ENCODE measurements at regions not wholly inside any gene's neighbourhood (a gene's known extent, or its start where the extent isn't known, plus 50 kb on each side); places are given as distances from the start of the nearest gene placed in this dataset.

DNA sequence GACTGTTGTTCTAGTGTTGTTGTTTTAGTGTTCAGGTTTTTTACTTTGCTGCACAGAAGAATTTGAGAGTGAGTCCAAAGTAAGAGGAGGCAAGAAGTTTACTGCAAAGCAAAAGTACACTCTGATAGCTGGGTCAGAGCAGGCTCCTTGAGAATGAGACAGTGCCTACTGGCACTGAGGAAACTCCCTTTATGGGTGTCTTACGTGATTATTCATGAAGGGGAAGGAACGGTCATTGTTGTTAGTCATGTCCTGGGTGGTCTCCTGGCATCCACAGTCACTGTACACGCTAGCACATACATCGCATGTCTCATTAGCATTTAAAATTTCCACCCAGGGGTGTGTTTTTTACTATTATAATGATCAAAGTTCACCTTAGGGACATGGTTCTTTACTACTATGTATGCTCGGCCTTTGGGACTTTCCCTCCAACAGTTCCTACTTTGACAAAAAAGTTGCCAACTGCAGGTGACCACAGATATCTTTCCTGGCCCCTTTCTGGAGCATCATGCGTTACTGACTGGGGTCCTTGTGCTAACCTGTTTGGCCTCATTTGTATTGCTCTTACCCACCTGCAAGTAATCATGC lies 688.9 kb upstream of the AMOT start:
- Mint-ChIP-seq H3K9me3 (no peaks in the 10 kb centered on the region), H3K27me3 (peaks cover 0 to 8% of the 10 kb centered on the region in 2 donors), H3K4me1 (no peaks in the 10 kb centered on the region), H3K4me3 (no peak overlapping the region), H3K27ac (no peak overlapping the region), H3K36me3 (no peaks in the 10 kb centered on the region)
- Histone ChIP-seq H3K36me3 (ENCODE audit: control insufficient read depth in 2 of 2, extremely low read depth in 1 of 2, insufficient read depth in 1 of 2, low read length in 1 of 2) (no peaks in the 10 kb centered on the region), H3K4me1 (ENCODE audit: control insufficient read depth in 1 of 2, extremely low read depth in 1 of 2, insufficient read depth in 2 of 2, low read length in 2 of 2) (no peaks in the 10 kb centered on the region), H3K27ac (ENCODE audit: low read length) (no peak overlapping the region), H3K4me3 (ENCODE audit: control insufficient read depth in 1 of 2, extremely low read depth in 1 of 2, low read length in 1 of 2) (no peak overlapping the region), H3K9me3 (no peaks in the 10 kb centered on the region), H3K27me3 (replicated peaks in 1 of 2; ENCODE audit: control insufficient read depth in 2 of 2, extremely low read depth in 1 of 2, insufficient read depth in 2 of 2, low read length in 1 of 2) (no peaks in the 10 kb centered on the region)
- no CpG with 5 or more reads among the region's 6 CpGs for WGBS (ENCODE audit: insufficient coverage)
- ChIA-PET POLR2A (no interaction called here), CTCF (no interaction called here)
- DNase-seq, result no peak
- ATAC-seq (replicated peaks in 1 of 4), result no peak

DNA sequence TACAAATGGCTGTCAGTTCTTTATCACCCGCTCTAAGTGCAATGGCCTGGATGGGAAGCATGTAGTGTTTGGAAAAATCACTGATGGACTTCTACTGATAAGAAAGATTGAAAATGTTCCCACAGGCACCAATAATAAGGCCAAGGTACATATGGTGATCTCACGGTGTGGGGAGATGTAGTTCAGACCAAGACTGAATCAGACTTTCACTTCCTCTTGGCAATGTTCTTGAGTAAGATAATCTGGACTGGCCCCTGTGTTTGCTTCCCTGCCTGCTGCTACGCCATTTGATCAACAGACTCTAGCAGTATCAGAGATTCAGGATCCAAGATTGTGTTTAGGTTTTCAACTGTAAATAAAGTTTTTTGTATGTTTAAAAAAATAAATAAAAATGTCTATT lies 682.2 kb upstream of the AMOT start:
- H3K9me3 ChIP-seq, result no peaks in the 10 kb centered on the region
- Mint-ChIP-seq H3K4me3 (no peak overlapping the region), H3K9me3 (peaks cover 0 to 4% (median 0%) of the 10 kb centered on the region in 3 donors), H3K4me1 (no peaks in the 10 kb centered on the region), H3K27me3 (peaks cover 0 to 10% of the 10 kb centered on the region in 2 donors), H3K36me3 (no peaks in the 10 kb centered on the region), H3K27ac (no peak overlapping the region)
- H3K4me3 ChIP-seq (ENCODE audit: control insufficient read depth in 1 of 2, extremely low read depth in 1 of 2, low read length in 1 of 2), result no peak overlapping the region
- H3K27me3 ChIP-seq (replicated peaks in 1 of 2; ENCODE audit: control insufficient read depth in 2 of 2, extremely low read depth in 1 of 2, insufficient read depth in 2 of 2, low read length in 1 of 2), result no peaks in the 10 kb centered on the region
- ChIA-PET CTCF (no interaction called here), POLR2A (no interaction called here)
- DNase-seq, result no peak
- ATAC-seq (replicated peaks in 1 of 4), result no peak
- no peak overlapping the region for H3K27ac ChIP-seq (ENCODE audit: low read length)
- no peaks in the 10 kb centered on the region for H3K36me3 ChIP-seq (ENCODE audit: control insufficient read depth in 2 of 2, extremely low read depth in 1 of 2, insufficient read depth in 1 of 2, low read length in 1 of 2)
- WGBS (ENCODE audit: insufficient coverage), result no CpG with 5 or more reads among the region's 3 CpGs
- no peaks in the 10 kb centered on the region for H3K4me1 ChIP-seq (ENCODE audit: control insufficient read depth in 1 of 2, extremely low read depth in 1 of 2, insufficient read depth in 2 of 2, low read length in 2 of 2)

DNA sequence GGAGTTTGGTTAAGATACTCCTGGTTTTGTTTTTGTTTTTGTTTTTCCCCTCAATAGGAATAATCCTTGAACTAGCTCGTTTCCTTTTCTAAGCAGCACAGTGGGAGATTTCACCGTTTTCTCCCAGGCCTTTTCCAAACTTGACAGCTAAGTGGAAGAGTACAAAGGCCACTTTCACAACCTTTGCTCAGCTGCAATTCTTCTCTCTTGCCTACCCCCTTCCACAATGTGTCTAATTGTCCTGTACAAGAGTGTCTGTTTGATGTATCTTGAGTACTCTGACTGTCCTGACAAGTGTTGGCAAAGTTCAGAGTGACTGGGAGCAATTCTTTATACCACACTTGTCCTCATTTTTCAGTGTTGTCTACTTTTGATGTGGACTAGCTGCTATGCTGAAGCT lies 674.3 kb upstream of the AMOT start:
- H3K9me3 ChIP-seq, result no peaks in the 10 kb centered on the region
- H3K27ac ChIP-seq (ENCODE audit: low read length), result no peak overlapping the region
- no CpG with 5 or more reads among the region's 2 CpGs for WGBS (ENCODE audit: insufficient coverage)
- peaks cover 0 to 7% of the 10 kb centered on the region in 2 donors for H3K27me3 Mint-ChIP-seq
- H3K4me1 ChIP-seq (ENCODE audit: control insufficient read depth in 1 of 2, extremely low read depth in 1 of 2, insufficient read depth in 2 of 2, low read length in 2 of 2), result no peaks in the 10 kb centered on the region
- no peaks in the 10 kb centered on the region for H3K36me3 ChIP-seq (ENCODE audit: control insufficient read depth in 2 of 2, extremely low read depth in 1 of 2, insufficient read depth in 1 of 2, low read length in 1 of 2)
- H3K4me1 Mint-ChIP-seq, result no peaks in the 10 kb centered on the region
- no peaks in the 10 kb centered on the region for H3K36me3 Mint-ChIP-seq
- no peak overlapping the region for H3K4me3 ChIP-seq (ENCODE audit: control insufficient read depth in 1 of 2, extremely low read depth in 1 of 2, low read length in 1 of 2)
- no peaks in the 10 kb centered on the region for H3K27me3 ChIP-seq (replicated peaks in 1 of 2; ENCODE audit: control insufficient read depth in 2 of 2, extremely low read depth in 1 of 2, insufficient read depth in 2 of 2, low read length in 1 of 2)
- DNase-seq (no peak), ATAC-seq (replicated peaks in 1 of 4) (no peak)
- POLR2A ChIA-PET, result no interaction called here
- H3K9me3 Mint-ChIP-seq, result peaks cover 0 to 4% (median 4%) of the 10 kb centered on the region in 3 donors
- no peak overlapping the region for H3K27ac Mint-ChIP-seq
- CTCF ChIA-PET, result no interaction called here
- H3K4me3 Mint-ChIP-seq, result no peak overlapping the region

DNA sequence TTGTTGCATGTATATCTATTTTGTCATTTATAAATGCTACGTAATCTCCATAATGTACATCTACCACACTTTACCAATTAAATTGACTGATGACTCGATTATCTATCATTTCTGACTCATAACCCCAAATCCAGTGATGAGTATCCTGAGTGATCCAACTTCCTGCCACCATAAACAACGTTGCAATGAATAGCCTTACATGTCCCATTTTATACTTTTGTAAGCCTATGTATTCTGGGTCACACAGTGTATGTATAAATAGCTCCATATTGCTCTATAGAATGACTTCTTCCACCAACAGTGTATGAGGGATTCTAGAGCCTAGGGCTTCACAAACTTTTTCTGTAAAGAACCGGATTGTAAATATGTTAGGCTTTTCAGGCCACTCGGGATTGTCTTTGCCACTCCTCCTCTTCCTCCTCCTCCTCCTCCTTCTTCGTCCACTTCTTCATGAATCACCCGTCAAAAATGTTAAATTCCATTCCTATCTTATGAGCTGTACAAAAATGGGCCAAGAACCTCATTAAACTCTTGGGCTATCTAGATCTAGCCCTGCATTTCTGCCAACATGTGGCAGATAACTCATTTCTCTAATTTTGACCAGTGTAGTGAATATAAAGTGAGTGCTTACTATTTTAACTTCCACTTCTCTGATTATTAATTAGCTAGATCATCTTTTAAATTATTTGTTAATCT lies 672.2 kb upstream of the AMOT start:
- Histone ChIP-seq H3K27ac (ENCODE audit: low read length) (no peak overlapping the region), H3K4me1 (ENCODE audit: control insufficient read depth in 1 of 2, extremely low read depth in 1 of 2, insufficient read depth in 2 of 2, low read length in 2 of 2) (no peaks in the 10 kb centered on the region), H3K9me3 (no peaks in the 10 kb centered on the region), H3K36me3 (ENCODE audit: control insufficient read depth in 2 of 2, extremely low read depth in 1 of 2, insufficient read depth in 1 of 2, low read length in 1 of 2) (no peaks in the 10 kb centered on the region), H3K4me3 (ENCODE audit: control insufficient read depth in 1 of 2, extremely low read depth in 1 of 2, low read length in 1 of 2) (no peak overlapping the region), H3K27me3 (replicated peaks in 1 of 2; ENCODE audit: control insufficient read depth in 2 of 2, extremely low read depth in 1 of 2, insufficient read depth in 2 of 2, low read length in 1 of 2) (no peaks in the 10 kb centered on the region)
- ChIA-PET CTCF (no interaction called here), POLR2A (no interaction called here)
- Mint-ChIP-seq H3K9me3 (peaks cover 0 to 4% (median 0%) of the 10 kb centered on the region in 3 donors), H3K36me3 (no peaks in the 10 kb centered on the region), H3K27me3 (no peaks in the 10 kb centered on the region), H3K4me3 (no peak overlapping the region), H3K27ac (no peak overlapping the region), H3K4me1 (no peaks in the 10 kb centered on the region)
- no peak for DNase-seq
- whole genome bisulfite sequencing (ENCODE audit: insufficient coverage), result 75% methylated on average over 2 of the region's 7 CpGs
- no peak for ATAC-seq (replicated peaks in 1 of 4)

DNA sequence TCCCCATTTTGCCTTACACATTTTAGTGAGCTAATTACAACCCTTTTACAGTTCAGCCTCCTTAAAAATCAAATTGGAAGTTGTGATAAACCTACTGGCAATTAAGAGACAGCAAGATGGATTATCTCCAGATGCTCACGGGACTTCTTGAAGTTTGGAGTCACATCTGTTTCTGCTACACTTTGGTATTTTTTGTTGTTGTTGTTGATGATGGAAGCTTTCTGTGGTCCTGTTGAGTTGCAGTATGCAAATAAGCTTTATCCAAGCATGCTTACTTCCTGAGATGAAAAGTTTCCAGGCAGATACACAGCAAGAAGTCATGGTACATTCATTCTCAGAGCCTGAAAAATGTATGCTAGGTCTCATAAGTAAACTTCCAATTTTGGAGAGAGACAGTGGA lies 670.0 kb upstream of the AMOT start:
- ChIA-PET POLR2A (no interaction called here), CTCF (no interaction called here)

DNA sequence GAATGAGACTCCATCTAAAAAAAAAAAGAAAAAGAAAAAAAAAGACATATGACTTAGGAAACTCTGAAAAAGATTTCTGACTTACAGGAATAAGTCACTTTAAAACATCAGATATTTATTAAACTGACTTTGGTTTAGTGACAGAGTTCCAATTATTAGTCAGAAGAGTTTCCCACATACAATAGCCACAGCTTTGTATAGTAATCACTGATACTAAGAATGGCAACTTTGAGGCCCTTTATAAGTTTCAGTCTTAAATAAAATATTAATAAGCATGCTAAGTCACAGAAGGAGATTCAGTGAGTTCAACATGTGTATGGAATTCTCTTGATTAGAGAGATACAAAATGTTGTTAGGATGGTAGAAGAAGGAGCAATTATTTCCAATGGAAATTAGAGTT lies 652.3 kb upstream of the AMOT start:
- no peak overlapping the region for H3K27ac ChIP-seq (ENCODE audit: low read length)
- no peak for ATAC-seq (replicated peaks in 1 of 4)
- H3K4me1 Mint-ChIP-seq, result no peaks in the 10 kb centered on the region
- no peak overlapping the region for H3K27ac Mint-ChIP-seq
- H3K27me3 ChIP-seq (replicated peaks in 1 of 2; ENCODE audit: control insufficient read depth in 2 of 2, extremely low read depth in 1 of 2, insufficient read depth in 2 of 2, low read length in 1 of 2), result no peaks in the 10 kb centered on the region
- H3K4me3 Mint-ChIP-seq, result no peak overlapping the region
- no peaks in the 10 kb centered on the region for H3K36me3 ChIP-seq (ENCODE audit: control insufficient read depth in 2 of 2, extremely low read depth in 1 of 2, insufficient read depth in 1 of 2, low read length in 1 of 2)
- CTCF ChIA-PET, result no interaction called here
- H3K9me3 Mint-ChIP-seq, result peaks cover 0 to 26% (median 3%) of the 10 kb centered on the region in 3 donors
- no peak overlapping the region for H3K4me3 ChIP-seq (ENCODE audit: control insufficient read depth in 1 of 2, extremely low read depth in 1 of 2, low read length in 1 of 2)
- no peaks in the 10 kb centered on the region for H3K36me3 Mint-ChIP-seq
- no peaks in the 10 kb centered on the region for H3K9me3 ChIP-seq
- POLR2A ChIA-PET, result interaction anchor here in 1 of 2 donors (0.7 kb wide), 1 partner anchor 123 kb away, joined by 4 read pairs; no protein-coding TSS in a partner anchor
- H3K4me1 ChIP-seq (ENCODE audit: control insufficient read depth in 1 of 2, extremely low read depth in 1 of 2, insufficient read depth in 2 of 2, low read length in 2 of 2), result no peaks in the 10 kb centered on the region
- peaks cover 0 to 3% of the 10 kb centered on the region in 2 donors for H3K27me3 Mint-ChIP-seq
- DNase-seq, result no peak

More for the DNA sequence above, 670.0 kb upstream of the AMOT start:
- Histone ChIP-seq H3K4me1 (ENCODE audit: control insufficient read depth in 1 of 2, extremely low read depth in 1 of 2, insufficient read depth in 2 of 2, low read length in 2 of 2) (no peaks in the 10 kb centered on the region), H3K27ac (ENCODE audit: low read length) (no peak overlapping the region), H3K4me3 (ENCODE audit: control insufficient read depth in 1 of 2, extremely low read depth in 1 of 2, low read length in 1 of 2) (no peak overlapping the region), H3K27me3 (replicated peaks in 1 of 2; ENCODE audit: control insufficient read depth in 2 of 2, extremely low read depth in 1 of 2, insufficient read depth in 2 of 2, low read length in 1 of 2) (no peaks in the 10 kb centered on the region), H3K9me3 (no peaks in the 10 kb centered on the region), H3K36me3 (ENCODE audit: control insufficient read depth in 2 of 2, extremely low read depth in 1 of 2, insufficient read depth in 1 of 2, low read length in 1 of 2) (no peaks in the 10 kb centered on the region)
- no peaks in the 10 kb centered on the region for H3K4me1 Mint-ChIP-seq
- no peak for ATAC-seq (replicated peaks in 1 of 4)
- H3K27me3 Mint-ChIP-seq, result no peaks in the 10 kb centered on the region
- no peaks in the 10 kb centered on the region for H3K36me3 Mint-ChIP-seq
- no CpG with 5 or more reads among the region's 1 CpG for WGBS (ENCODE audit: insufficient coverage)
- H3K9me3 Mint-ChIP-seq, result peaks cover 0 to 4% (median 0%) of the 10 kb centered on the region in 3 donors
- no peak overlapping the region for H3K27ac Mint-ChIP-seq
- H3K4me3 Mint-ChIP-seq, result no peak overlapping the region
- DNase-seq, result no peak
